Osteocyte (in vitro differentiated cells): ENCODE measurements at regions not wholly inside any gene's neighbourhood (a gene's known extent, or its start where the extent isn't known, plus 50 kb on each side); places are given as distances from the start of the nearest gene placed in this dataset.

Source experiments
- DNase-seq: peaks from one replicate; pipeline ENCODE4 v3.0.0; 2021; ENCODE audit warnings: mixed read lengths; ENCODE audit not compliant: unreplicated experiment; ENCODE audit errors: extremely low spot score
- H3K27ac Mint-ChIP-seq: one replicate; pipeline ENCODE4 v1.8.0; 2021; ENCODE audit warnings: mild to moderate bottlenecking, mixed read lengths; ENCODE audit not compliant: unreplicated experiment
- H3K27me3 Mint-ChIP-seq: one replicate; pipeline ENCODE4 v1.8.0; 2021; ENCODE audit warnings: mixed read lengths; ENCODE audit not compliant: unreplicated experiment
- H3K36me3 Mint-ChIP-seq: one replicate; pipeline ENCODE4 v1.8.0; 2021; ENCODE audit warnings: mixed read lengths; ENCODE audit not compliant: unreplicated experiment
- H3K4me1 Mint-ChIP-seq: one replicate; pipeline ENCODE4 v1.8.0; 2021; ENCODE audit warnings: mixed read lengths; ENCODE audit not compliant: unreplicated experiment
- H3K4me3 Mint-ChIP-seq: one replicate; pipeline ENCODE4 v1.8.0; 2021; ENCODE audit warnings: mild to moderate bottlenecking, moderate library complexity, mixed read lengths; ENCODE audit not compliant: unreplicated experiment
- H3K9me3 Mint-ChIP-seq: one replicate; pipeline ENCODE4 v1.8.0; 2021; ENCODE audit warnings: mixed read lengths; ENCODE audit not compliant: unreplicated experiment
- CTCF ChIP-seq: fragments of 200-600 bp; sonication (generic); IDR thresholded peaks from 2 replicates; pipeline ENCODE4 v1.5.0; 2021; ENCODE audit warnings: antibody characterized with exemption, mild to moderate bottlenecking, moderate library complexity

GRCh38 chrX:6640727-6641126 lies 105.8 kb upstream of the VCX3A start:
- Mint-ChIP-seq H3K4me3 (no peak overlapping the region), H3K27ac (no peak overlapping the region), H3K27me3 (no peaks in the 10 kb centered on the region), H3K36me3 (no peaks in the 10 kb centered on the region), H3K9me3 (peaks cover 17% of the 10 kb centered on the region), H3K4me1 (no peaks in the 10 kb centered on the region)
- no peak for TF ChIP-seq CTCF
- no peak for DNase-seq

- Mint-ChIP-seq H3K4me1 (no peaks in the 10 kb centered on the region), H3K9me3 (peaks cover 8% of the 10 kb centered on the region), H3K27ac (no peak overlapping the region), H3K27me3 (no peaks in the 10 kb centered on the region), H3K4me3 (no peak overlapping the region), H3K36me3 (no peaks in the 10 kb centered on the region)
- DNase-seq, result no peak
- TF ChIP-seq CTCF, result no peak
Observed at GRCh38 chrX:6614506-6614905, 79.6 kb upstream of the VCX3A start.

DNA sequence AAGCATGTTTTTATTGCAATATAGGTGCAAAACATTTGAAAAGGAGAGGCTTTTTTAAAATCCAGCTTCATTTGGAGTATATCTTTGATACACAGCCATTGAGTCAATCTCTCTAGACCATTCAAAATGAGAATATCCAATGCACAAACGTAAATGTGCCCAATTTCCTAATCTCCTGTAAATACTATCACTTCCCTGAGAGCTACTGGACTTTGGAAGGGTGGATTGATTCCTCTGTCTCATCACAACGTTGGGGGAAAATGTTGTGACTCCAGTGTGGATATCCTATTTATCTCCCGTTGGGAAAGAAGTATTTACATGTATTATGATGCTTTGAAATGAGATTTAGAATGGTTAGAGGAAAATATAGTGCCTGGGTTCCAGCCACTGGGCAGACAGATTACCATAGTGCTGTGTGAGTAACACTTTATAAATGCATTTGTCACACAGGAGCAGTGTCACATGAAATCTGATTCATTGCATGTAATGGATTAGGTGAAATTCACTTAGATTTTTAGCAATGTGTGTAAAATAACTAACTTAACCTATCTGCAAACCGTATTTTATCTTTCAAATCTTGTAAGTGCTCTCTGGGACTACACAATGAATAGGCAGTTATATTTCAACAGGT lies 64.4 kb upstream of the VCX3A start:
- Mint-ChIP-seq H3K4me1 (no peaks in the 10 kb centered on the region), H3K36me3 (no peaks in the 10 kb centered on the region), H3K27me3 (no peaks in the 10 kb centered on the region), H3K4me3 (no peak overlapping the region), H3K27ac (no peak overlapping the region), H3K9me3 (peaks cover 13% of the 10 kb centered on the region)
- no peak for DNase-seq
- TF ChIP-seq CTCF, result no peak
